ENCODE measurements at regions not wholly inside any gene's neighbourhood (a gene's known extent, or its start where the extent isn't known, plus 50 kb on each side); places are given as distances from the start of the nearest gene placed in this dataset.

DNA sequence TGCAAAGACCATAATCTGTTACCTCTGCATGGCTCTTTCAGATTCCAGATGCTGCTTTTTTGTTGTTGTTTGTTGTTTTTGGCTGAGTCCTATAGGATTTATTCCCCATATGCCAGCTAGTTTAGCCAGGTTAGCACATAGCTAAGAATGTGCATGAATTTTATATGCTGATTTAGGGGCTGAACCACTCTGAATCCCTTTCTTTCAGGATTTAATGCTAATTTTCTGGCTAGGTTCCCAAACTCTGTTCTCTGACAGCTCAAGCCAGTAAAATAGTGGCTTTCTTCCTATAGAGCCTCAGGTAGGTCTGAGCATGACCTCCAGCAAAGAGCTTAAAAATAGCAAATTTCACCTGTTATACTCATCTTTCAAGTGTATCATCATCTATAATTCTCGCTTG, 521.4 kb downstream of the CAAP1 start:
- H3K36me3 ChIP-seq (ENCODE audit: control insufficient read depth in 2 of 2, insufficient read depth in 1 of 2, low read length in 2 of 2), result no peaks in the 10 kb centered on the region
- TF ChIP-seq, protein P1, sequence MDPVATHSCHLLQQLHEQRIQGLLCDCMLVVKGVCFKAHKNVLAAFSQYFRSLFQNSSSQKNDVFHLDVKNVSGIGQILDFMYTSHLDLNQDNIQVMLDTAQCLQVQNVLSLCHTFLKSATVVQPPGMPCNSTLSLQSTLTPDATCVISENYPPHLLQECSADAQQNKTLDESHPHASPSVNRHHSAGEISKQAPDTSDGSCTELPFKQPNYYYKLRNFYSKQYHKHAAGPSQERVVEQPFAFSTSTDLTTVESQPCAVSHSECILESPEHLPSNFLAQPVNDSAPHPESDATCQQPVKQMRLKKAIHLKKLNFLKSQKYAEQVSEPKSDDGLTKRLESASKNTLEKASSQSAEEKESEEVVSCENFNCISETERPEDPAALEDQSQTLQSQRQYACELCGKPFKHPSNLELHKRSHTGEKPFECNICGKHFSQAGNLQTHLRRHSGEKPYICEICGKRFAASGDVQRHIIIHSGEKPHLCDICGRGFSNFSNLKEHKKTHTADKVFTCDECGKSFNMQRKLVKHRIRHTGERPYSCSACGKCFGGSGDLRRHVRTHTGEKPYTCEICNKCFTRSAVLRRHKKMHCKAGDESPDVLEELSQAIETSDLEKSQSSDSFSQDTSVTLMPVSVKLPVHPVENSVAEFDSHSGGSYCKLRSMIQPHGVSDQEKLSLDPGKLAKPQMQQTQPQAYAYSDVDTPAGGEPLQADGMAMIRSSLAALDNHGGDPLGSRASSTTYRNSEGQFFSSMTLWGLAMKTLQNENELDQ (tag by site-specific recombination; IDR thresholded peaks at IDR 0.05; ENCODE audit: low read depth), result no peak
- TF ChIP-seq, protein P2, sequence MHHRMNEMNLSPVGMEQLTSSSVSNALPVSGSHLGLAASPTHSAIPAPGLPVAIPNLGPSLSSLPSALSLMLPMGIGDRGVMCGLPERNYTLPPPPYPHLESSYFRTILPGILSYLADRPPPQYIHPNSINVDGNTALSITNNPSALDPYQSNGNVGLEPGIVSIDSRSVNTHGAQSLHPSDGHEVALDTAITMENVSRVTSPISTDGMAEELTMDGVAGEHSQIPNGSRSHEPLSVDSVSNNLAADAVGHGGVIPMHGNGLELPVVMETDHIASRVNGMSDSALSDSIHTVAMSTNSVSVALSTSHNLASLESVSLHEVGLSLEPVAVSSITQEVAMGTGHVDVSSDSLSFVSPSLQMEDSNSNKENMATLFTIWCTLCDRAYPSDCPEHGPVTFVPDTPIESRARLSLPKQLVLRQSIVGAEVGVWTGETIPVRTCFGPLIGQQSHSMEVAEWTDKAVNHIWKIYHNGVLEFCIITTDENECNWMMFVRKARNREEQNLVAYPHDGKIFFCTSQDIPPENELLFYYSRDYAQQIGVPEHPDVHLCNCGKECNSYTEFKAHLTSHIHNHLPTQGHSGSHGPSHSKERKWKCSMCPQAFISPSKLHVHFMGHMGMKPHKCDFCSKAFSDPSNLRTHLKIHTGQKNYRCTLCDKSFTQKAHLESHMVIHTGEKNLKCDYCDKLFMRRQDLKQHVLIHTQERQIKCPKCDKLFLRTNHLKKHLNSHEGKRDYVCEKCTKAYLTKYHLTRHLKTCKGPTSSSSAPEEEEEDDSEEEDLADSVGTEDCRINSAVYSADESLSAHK (tag by site-specific recombination; IDR thresholded peaks at IDR 0.05), result no peak
- TF ChIP-seq, protein P3, sequence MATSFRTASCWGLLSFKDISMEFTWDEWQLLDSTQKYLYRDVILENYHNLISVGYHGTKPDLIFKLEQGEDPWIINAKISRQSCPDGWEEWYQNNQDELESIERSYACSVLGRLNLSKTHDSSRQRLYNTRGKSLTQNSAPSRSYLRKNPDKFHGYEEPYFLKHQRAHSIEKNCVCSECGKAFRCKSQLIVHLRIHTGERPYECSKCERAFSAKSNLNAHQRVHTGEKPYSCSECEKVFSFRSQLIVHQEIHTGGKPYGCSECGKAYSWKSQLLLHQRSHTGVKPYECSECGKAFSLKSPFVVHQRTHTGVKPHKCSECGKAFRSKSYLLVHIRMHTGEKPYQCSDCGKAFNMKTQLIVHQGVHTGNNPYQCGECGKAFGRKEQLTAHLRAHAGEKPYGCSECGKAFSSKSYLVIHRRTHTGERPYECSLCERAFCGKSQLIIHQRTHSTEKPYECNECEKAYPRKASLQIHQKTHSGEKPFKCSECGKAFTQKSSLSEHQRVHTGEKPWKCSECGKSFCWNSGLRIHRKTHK (tag by site-specific recombination; IDR thresholded peaks at IDR 0.05), result no peak
- TF ChIP-seq, protein P4, sequence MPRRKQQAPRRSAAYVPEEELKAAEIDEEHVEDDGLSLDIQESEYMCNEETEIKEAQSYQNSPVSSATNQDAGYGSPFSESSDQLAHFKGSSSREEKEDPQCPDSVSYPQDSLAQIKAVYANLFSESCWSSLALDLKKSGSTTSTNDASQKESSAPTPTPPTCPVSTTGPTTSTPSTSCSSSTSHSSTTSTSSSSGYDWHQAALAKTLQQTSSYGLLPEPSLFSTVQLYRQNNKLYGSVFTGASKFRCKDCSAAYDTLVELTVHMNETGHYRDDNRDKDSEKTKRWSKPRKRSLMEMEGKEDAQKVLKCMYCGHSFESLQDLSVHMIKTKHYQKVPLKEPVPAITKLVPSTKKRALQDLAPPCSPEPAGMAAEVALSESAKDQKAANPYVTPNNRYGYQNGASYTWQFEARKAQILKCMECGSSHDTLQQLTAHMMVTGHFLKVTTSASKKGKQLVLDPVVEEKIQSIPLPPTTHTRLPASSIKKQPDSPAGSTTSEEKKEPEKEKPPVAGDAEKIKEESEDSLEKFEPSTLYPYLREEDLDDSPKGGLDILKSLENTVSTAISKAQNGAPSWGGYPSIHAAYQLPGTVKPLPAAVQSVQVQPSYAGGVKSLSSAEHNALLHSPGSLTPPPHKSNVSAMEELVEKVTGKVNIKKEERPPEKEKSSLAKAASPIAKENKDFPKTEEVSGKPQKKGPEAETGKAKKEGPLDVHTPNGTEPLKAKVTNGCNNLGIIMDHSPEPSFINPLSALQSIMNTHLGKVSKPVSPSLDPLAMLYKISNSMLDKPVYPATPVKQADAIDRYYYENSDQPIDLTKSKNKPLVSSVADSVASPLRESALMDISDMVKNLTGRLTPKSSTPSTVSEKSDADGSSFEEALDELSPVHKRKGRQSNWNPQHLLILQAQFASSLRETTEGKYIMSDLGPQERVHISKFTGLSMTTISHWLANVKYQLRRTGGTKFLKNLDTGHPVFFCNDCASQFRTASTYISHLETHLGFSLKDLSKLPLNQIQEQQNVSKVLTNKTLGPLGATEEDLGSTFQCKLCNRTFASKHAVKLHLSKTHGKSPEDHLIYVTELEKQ (tag by site-specific recombination; IDR thresholded peaks at IDR 0.05; ENCODE audit: borderline replicate concordance), result no peak
- no peak for TF ChIP-seq ZIC2 (tag by site-specific recombination; IDR thresholded peaks at IDR 0.05)
- TF ChIP-seq, protein P5, sequence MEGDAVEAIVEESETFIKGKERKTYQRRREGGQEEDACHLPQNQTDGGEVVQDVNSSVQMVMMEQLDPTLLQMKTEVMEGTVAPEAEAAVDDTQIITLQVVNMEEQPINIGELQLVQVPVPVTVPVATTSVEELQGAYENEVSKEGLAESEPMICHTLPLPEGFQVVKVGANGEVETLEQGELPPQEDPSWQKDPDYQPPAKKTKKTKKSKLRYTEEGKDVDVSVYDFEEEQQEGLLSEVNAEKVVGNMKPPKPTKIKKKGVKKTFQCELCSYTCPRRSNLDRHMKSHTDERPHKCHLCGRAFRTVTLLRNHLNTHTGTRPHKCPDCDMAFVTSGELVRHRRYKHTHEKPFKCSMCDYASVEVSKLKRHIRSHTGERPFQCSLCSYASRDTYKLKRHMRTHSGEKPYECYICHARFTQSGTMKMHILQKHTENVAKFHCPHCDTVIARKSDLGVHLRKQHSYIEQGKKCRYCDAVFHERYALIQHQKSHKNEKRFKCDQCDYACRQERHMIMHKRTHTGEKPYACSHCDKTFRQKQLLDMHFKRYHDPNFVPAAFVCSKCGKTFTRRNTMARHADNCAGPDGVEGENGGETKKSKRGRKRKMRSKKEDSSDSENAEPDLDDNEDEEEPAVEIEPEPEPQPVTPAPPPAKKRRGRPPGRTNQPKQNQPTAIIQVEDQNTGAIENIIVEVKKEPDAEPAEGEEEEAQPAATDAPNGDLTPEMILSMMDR (tag by site-specific recombination; IDR thresholded peaks at IDR 0.05), result no peak
- TF ChIP-seq ZNF10 (tag by site-specific recombination; IDR thresholded peaks at IDR 0.05), result no peak
- POLR2A ChIA-PET, result no interaction called here
- H3K27ac ChIP-seq (ENCODE audit: extremely low read depth, low read depth, low read length), result no peak overlapping the region
- no peak overlapping the region for H3K4me3 ChIP-seq (ENCODE audit: low read depth, low read length)
- H3K9me3 ChIP-seq (ENCODE audit: control insufficient read depth, insufficient read depth, low read depth, low read length), result no peaks in the 10 kb centered on the region
- CTCF ChIA-PET, result no interaction called here
- H3K4me1 ChIP-seq (ENCODE audit: control insufficient read depth, insufficient read depth, low read length), result no peaks in the 10 kb centered on the region

DNA sequence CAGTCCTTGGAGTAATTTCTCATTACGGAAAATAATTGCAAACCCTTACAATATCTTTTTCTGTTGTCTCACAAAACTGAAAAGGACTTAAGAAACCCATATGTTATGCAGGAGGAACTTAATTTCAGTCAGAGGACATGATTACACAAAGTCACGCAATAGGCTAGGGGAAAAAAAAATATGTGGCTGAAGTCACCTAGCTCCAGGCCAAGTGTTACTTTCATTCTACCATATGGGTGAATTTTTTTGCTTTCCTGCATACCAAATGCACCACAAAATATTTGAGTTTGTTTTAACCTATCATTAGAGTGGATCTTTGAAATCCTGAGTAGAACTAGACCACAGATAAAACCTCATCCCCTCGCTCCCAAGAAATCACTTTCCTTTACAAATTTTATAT, 523.5 kb downstream of the CAAP1 start:
- Histone ChIP-seq H3K27ac (ENCODE audit: extremely low read depth, low read depth, low read length) (no peak overlapping the region), H3K4me1 (ENCODE audit: control insufficient read depth, insufficient read depth, low read length) (no peaks in the 10 kb centered on the region), H3K36me3 (ENCODE audit: control insufficient read depth in 2 of 2, insufficient read depth in 1 of 2, low read length in 2 of 2) (no peaks in the 10 kb centered on the region), H3K4me3 (ENCODE audit: low read depth, low read length) (no peak overlapping the region), H3K9me3 (ENCODE audit: control insufficient read depth, insufficient read depth, low read depth, low read length) (no peaks in the 10 kb centered on the region)
- POLR2A ChIA-PET, result no interaction called here
- CTCF ChIA-PET, result no interaction called here
- TF ChIP-seq ZNF112 (tag by site-specific recombination; IDR thresholded peaks at IDR 0.05) (no peak), ZNF560 (tag by site-specific recombination; IDR thresholded peaks at IDR 0.05; ENCODE audit: borderline replicate concordance) (no peak), ZNF747 (tag by site-specific recombination; IDR thresholded peaks at IDR 0.05) (no peak), ZEB2 (tag by site-specific recombination; IDR thresholded peaks at IDR 0.05) (no peak), HOXC10 (CRISPR knock-in tag; IDR thresholded peaks at IDR 0.05) (no peak), IKZF3 (tag by site-specific recombination; IDR thresholded peaks at IDR 0.05) (no peak), SP7 (tag by site-specific recombination; IDR thresholded peaks at IDR 0.05) (no peak), ZNF138 (tag by site-specific recombination; IDR thresholded peaks at IDR 0.05; ENCODE audit: borderline replicate concordance) (no peak), ZNF121 (tag by site-specific recombination; IDR thresholded peaks at IDR 0.05) (no peak), HOXA7 (CRISPR knock-in tag; IDR thresholded peaks at IDR 0.05; ENCODE audit: borderline replicate concordance) (no peak), ZNF169 (tag by site-specific recombination; IDR thresholded peaks at IDR 0.05) (no peak)
- TF ChIP-seq, protein P3 (tag by site-specific recombination; IDR thresholded peaks at IDR 0.05), result no peak

Data from HEK293 (cell line).